Trophoblast cell (in vitro differentiated cells and primary cell): ENCODE measurements at regions not wholly inside any gene's neighbourhood (a gene's known extent, or its start where the extent isn't known, plus 50 kb on each side); places are given as distances from the start of the nearest gene placed in this dataset.
A peak's percentile ranks its signal among the peaks of the same experiment; 100 is the strongest.

ENCODE experiments used
- DNase-seq, 2 donors: peaks; one replicate each; pipeline ENCODE4 v3.0.0-alpha.2; 2016
- H2AFZ ChIP-seq: 2 replicates; pipeline ENCODE4 v1.6.1; 2013; ENCODE audit warnings: low read length, moderate library complexity, mild to moderate bottlenecking; ENCODE audit not compliant: insufficient read depth, poor library complexity
- H2AK5ac ChIP-seq: 2 replicates; pipeline ENCODE4 v1.6.1; 2013; ENCODE audit warnings: mild to moderate bottlenecking, low read length
- H2BK120ac ChIP-seq: 2 replicates; pipeline ENCODE4 v1.6.1; 2013; ENCODE audit warnings: low read length, mild to moderate bottlenecking, moderate library complexity; ENCODE audit not compliant: insufficient read depth, poor library complexity
- H2BK12ac ChIP-seq: 2 replicates; pipeline ENCODE4 v1.6.1; 2013; ENCODE audit warnings: mild to moderate bottlenecking, low read length, moderate library complexity
- H2BK5ac ChIP-seq: 2 replicates; pipeline ENCODE4 v1.6.1; 2013; ENCODE audit warnings: low read length, low read depth, moderate library complexity, mild to moderate bottlenecking; ENCODE audit not compliant: poor library complexity
- H3K14ac ChIP-seq: 2 replicates; pipeline ENCODE4 v1.6.1; 2013; ENCODE audit warnings: mild to moderate bottlenecking, low read length
- H3K18ac ChIP-seq: 2 replicates; pipeline ENCODE4 v1.6.1; 2013; ENCODE audit warnings: mild to moderate bottlenecking, low read length
- H3K23ac ChIP-seq: 2 replicates; pipeline ENCODE4 v1.6.1; 2013; ENCODE audit warnings: low read length
- H3K27ac ChIP-seq: 2 replicates; pipeline ENCODE4 v1.5.1; 2013; ENCODE audit warnings: low read depth, mild to moderate bottlenecking, inconsistent platforms, low read length, moderate library complexity
- H3K27me3 ChIP-seq: 2 replicates; pipeline ENCODE4 v1.6.1; 2013; ENCODE audit warnings: inconsistent platforms, mild to moderate bottlenecking, low read length, moderate library complexity; ENCODE audit not compliant: insufficient read depth
- H3K36me3 ChIP-seq, 2 experiments: 1 replicate in 1 of 2; 2 replicates in 1 of 2; pipeline ENCODE4 v1.6.1; 2013; ENCODE audit warnings: low read length in 2 of 2, mild to moderate bottlenecking in 2 of 2, moderate library complexity in 1 of 2; ENCODE audit not compliant: insufficient read depth in 2 of 2, control insufficient read depth in 1 of 2
- H3K4ac ChIP-seq: 2 replicates; pipeline ENCODE4 v1.6.1; 2013; ENCODE audit warnings: low read depth, mild to moderate bottlenecking, low read length, moderate library complexity
- H3K4me1 ChIP-seq, 2 experiments: 1 replicate in 1 of 2; 2 replicates in 1 of 2; pipeline ENCODE4 v1.6.1; 2013; ENCODE audit warnings: low read length in 2 of 2, mild to moderate bottlenecking in 2 of 2, moderate library complexity in 1 of 2; ENCODE audit not compliant: insufficient read depth in 2 of 2, control insufficient read depth in 1 of 2
- H3K4me2 ChIP-seq: 2 replicates; pipeline ENCODE4 v1.6.1; 2013; ENCODE audit warnings: inconsistent platforms, mild to moderate bottlenecking, low read length, moderate library complexity
- H3K4me3 ChIP-seq: 2 replicates; pipeline ENCODE4 v1.5.1; 2013; ENCODE audit warnings: mild to moderate bottlenecking, low read depth, low read length, inconsistent platforms
- H3K79me1 ChIP-seq: one replicate; pipeline ENCODE4 v1.6.1; 2013; ENCODE audit warnings: low read length
- H3K79me2 ChIP-seq: 2 replicates; pipeline ENCODE4 v1.6.1; 2013; ENCODE audit warnings: low read length, mild to moderate bottlenecking; ENCODE audit not compliant: control insufficient read depth, insufficient read depth, poor library complexity
- H3K9ac ChIP-seq: 2 replicates; pipeline ENCODE4 v1.6.1; 2013; ENCODE audit warnings: mild to moderate bottlenecking, low read length
- H3K9me3 ChIP-seq: 2 replicates; pipeline ENCODE4 v1.6.1; 2013; ENCODE audit warnings: low read depth, mild to moderate bottlenecking, control low read depth, inconsistent platforms, low read length; ENCODE audit not compliant: insufficient read depth
- H4K12ac ChIP-seq: 2 replicates; pipeline ENCODE4 v1.6.1; 2013; ENCODE audit warnings: low read depth, mild to moderate bottlenecking, low read length, moderate library complexity
- H4K8ac ChIP-seq: 2 replicates; pipeline ENCODE4 v1.6.1; 2013; ENCODE audit warnings: low read depth, mild to moderate bottlenecking, low read length, moderate library complexity
- H4K91ac ChIP-seq: one replicate; pipeline ENCODE4 v1.6.1; 2013; ENCODE audit warnings: low read depth, mild to moderate bottlenecking, low read length, moderate library complexity
- WGBS: extraction: QIAGEN DNeasy Blood & Tissue Kit; methylation state at CpG from one replicate; pipeline ENCODE4 v1.1.7; 2013; ENCODE audit warnings: missing lambda C conversion rate; ENCODE audit not compliant: insufficient read length, insufficient coverage; ENCODE audit errors: extremely low coverage; 5-methylcytosine and 5-hydroxymethylcytosine counted together

GRCh38 chr13:42485272-42485671, 88.7 kb upstream of the TNFSF11 start:
- Histone ChIP-seq H3K9ac (no peak overlapping the region), H3K4ac (no peak overlapping the region), H2BK5ac (no peak overlapping the region), H3K79me1 (no peaks in the 10 kb centered on the region), H3K36me3 (no peaks in the 10 kb centered on the region), H3K27me3 (no peaks in the 10 kb centered on the region), H4K91ac (no peak overlapping the region), H2BK120ac (no peak overlapping the region), H3K14ac (no peak overlapping the region), H4K12ac (no peak overlapping the region), H2AFZ (no peak overlapping the region), H4K8ac (no peak overlapping the region), H3K4me3 (no peak overlapping the region), H2BK12ac (no peak overlapping the region), H3K4me1 (no peaks in the 10 kb centered on the region), H3K23ac (no peak overlapping the region), H3K27ac (no peak overlapping the region), H3K9me3 (no peaks in the 10 kb centered on the region), H2AK5ac (no peak overlapping the region), H3K4me2 (no peak overlapping the region), H3K79me2 (no peaks in the 10 kb centered on the region), H3K18ac (no peak overlapping the region)
- no CpG with 5 or more reads among the region's 2 CpGs for WGBS
- no peak for DNase-seq

DNA sequence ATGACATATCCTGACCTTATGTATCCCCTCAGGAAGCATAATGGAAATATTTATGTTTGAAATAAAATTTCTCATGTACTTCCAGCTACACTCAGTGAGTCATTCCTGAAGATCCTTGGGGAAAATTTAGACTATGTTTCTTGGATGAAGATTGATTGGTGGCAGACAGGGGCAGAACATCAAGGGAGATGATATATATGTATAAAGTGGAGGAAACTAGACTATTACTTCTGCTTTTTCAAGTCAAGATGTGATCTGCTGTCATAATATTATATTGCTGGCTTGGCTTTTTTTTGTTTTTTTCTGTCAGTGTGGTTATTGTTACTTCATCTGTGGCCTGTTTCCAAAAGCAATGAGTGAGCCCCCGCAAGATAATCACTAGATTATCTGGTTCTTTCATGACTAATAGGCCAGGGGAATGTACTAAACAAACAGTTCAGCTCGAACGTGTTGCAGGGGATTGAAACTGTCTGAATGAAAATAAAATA, 87.2 kb upstream of the TNFSF11 start:
- Histone ChIP-seq H3K79me1 (no peaks in the 10 kb centered on the region), H3K9ac (no peak overlapping the region), H2BK5ac (no peak overlapping the region), H3K4ac (no peak overlapping the region), H3K4me2 (no peak overlapping the region), H2AK5ac (no peak overlapping the region), H2BK120ac (no peak overlapping the region), H4K12ac (no peak overlapping the region), H3K79me2 (no peaks in the 10 kb centered on the region), H2AFZ (no peak overlapping the region), H3K27ac (no peak overlapping the region), H3K4me3 (no peak overlapping the region), H3K18ac (no peak overlapping the region), H3K14ac (no peak overlapping the region), H3K23ac (no peak overlapping the region), H4K91ac (no peak overlapping the region), H3K27me3 (no peaks in the 10 kb centered on the region), H2BK12ac (no peak overlapping the region), H3K4me1 (no peaks in the 10 kb centered on the region), H4K8ac (no peak overlapping the region), H3K9me3 (no peaks in the 10 kb centered on the region), H3K36me3 (no peaks in the 10 kb centered on the region)
- WGBS, result no CpG with 5 or more reads among the region's 3 CpGs
- DNase-seq, result peak; percentile 8 to 14

GRCh38 chr13:42487221-42487620, 86.7 kb upstream of the TNFSF11 start:
- no peak overlapping the region for H3K9ac ChIP-seq
- WGBS, result no CpG with 5 or more reads among the region's 5 CpGs
- H3K18ac ChIP-seq, result no peak overlapping the region
- H2AK5ac ChIP-seq, result no peak overlapping the region
- no peak overlapping the region for H4K8ac ChIP-seq
- H3K4ac ChIP-seq, result no peak overlapping the region
- no peak overlapping the region for H4K91ac ChIP-seq
- no peak overlapping the region for H3K14ac ChIP-seq
- no peak overlapping the region for H3K23ac ChIP-seq
- no peaks in the 10 kb centered on the region for H3K4me1 ChIP-seq
- H3K79me1 ChIP-seq, result no peaks in the 10 kb centered on the region
- no peak overlapping the region for H2BK120ac ChIP-seq
- H3K9me3 ChIP-seq, result no peaks in the 10 kb centered on the region
- H2AFZ ChIP-seq, result no peak overlapping the region
- H2BK12ac ChIP-seq, result no peak overlapping the region
- no peak overlapping the region for H3K4me3 ChIP-seq
- H4K12ac ChIP-seq, result no peak overlapping the region
- H3K4me2 ChIP-seq, result no peak overlapping the region
- no peaks in the 10 kb centered on the region for H3K36me3 ChIP-seq
- no peak overlapping the region for H3K27ac ChIP-seq
- no peaks in the 10 kb centered on the region for H3K79me2 ChIP-seq
- no peak for DNase-seq
- no peaks in the 10 kb centered on the region for H3K27me3 ChIP-seq
- no peak overlapping the region for H2BK5ac ChIP-seq

DNA sequence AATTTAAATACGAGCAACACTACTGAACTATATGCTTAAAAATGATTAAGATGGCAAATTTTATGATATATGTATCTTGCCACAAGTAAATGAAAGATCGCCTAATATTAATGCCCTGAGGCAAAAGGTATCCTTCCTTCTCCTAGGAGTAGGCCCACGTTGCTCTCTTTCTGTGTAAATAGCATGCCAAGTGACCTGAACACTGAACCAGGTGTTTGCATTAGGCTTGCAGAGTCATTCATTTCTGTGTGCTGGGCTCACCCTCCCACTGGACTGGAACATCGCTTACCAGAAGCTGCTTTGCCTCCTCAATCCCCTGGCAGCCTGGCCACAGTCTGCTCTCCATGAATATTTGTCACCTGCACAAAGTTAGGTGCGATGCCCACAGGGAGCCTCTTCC, 83.3 kb upstream of the TNFSF11 start:
- Histone ChIP-seq H2BK120ac (no peak overlapping the region), H3K9me3 (no peaks in the 10 kb centered on the region), H3K23ac (no peak overlapping the region), H3K18ac (no peak overlapping the region), H3K79me2 (no peaks in the 10 kb centered on the region), H2BK5ac (no peak overlapping the region), H3K27ac (no peak overlapping the region), H3K14ac (no peak overlapping the region), H3K79me1 (no peaks in the 10 kb centered on the region), H4K91ac (no peak overlapping the region), H4K8ac (no peak overlapping the region), H3K9ac (no peak overlapping the region), H3K4ac (no peak overlapping the region), H3K36me3 (no peaks in the 10 kb centered on the region), H2BK12ac (no peak overlapping the region), H3K4me3 (no peak overlapping the region), H3K4me2 (no peak overlapping the region), H3K27me3 (no peaks in the 10 kb centered on the region), H2AK5ac (no peak overlapping the region), H4K12ac (no peak overlapping the region), H2AFZ (no peak overlapping the region), H3K4me1 (no peaks in the 10 kb centered on the region)
- WGBS, result no CpG with 5 or more reads among the region's 5 CpGs
- no peak for DNase-seq
